Vagina (tissue), 2 donors: ENCODE measurements at regions not wholly inside any gene's neighbourhood (a gene's known extent, or its start where the extent isn't known, plus 50 kb on each side); places are given as distances from the start of the nearest gene placed in this dataset.

Experiments
- CTCF ChIP-seq, 3 experiments: fragments of 450-650 bp in 2 of 3; fragments of 200-600 bp in 1 of 3; sonication (generic) in 1 of 3; IDR thresholded peaks; one replicate each; pipeline ENCODE4 v1.5.1; 2017 to 2019; ENCODE audit warnings: antibody characterized with exemption in 3 of 3, mild to moderate bottlenecking in 2 of 3, moderate library complexity in 2 of 3
- POLR2A ChIP-seq, 2 donors: fragments of 450-650 bp; IDR thresholded peaks; one replicate each; pipeline ENCODE4 v1.6.1; 2017; ENCODE audit warnings: antibody characterized with exemption in 2 of 2, mild to moderate bottlenecking in 2 of 2, moderate library complexity in 2 of 2
- POLR2AphosphoS5 ChIP-seq, 2 donors: sonication (generic); formaldehyde crosslinking; IDR thresholded peaks; one replicate each; pipeline ENCODE4 v1.9.0; 2017; ENCODE audit warnings: antibody characterized with exemption in 2 of 2, mild to moderate bottlenecking in 2 of 2, low read depth in 1 of 2; ENCODE audit not compliant: insufficient read depth in 1 of 2

GRCh38 chr2:136179602-136179975 is 61.6 kb upstream of the CXCR4 start:
- TF ChIP-seq POLR2A (IDR thresholded peaks at IDR 0.05) (no peak), CTCF (IDR thresholded peaks at IDR 0.05) (no peak), POLR2AphosphoS5 (IDR thresholded peaks at IDR 0.05; ENCODE audit: insufficient read depth in 1 of 2, low read depth in 1 of 2) (no peak)
